OCI-LY7 (cell line): ENCODE measurements at regions not wholly inside any gene's neighbourhood (a gene's known extent, or its start where the extent isn't known, plus 50 kb on each side); places are given as distances from the start of the nearest gene placed in this dataset.

Source experiments
- BruUV-seq: library from RNA; stranded (reverse); fragments of 400-500 nt; replicated peaks from 2 replicates; lab custom pipeline; 2021; lab: Mats Ljungman, UMichigan
- CTCF ChIA-PET: fragments of 300-600 bp; sonication (Branson Sonifier 250); formaldehyde crosslinking; loops from one replicate; lab custom pipeline; 2022; ENCODE audit warnings: antibody characterized with exemption; ENCODE audit not compliant: unreplicated experiment; lab: Charles Lee
- POLR2A ChIA-PET: fragments of 300-600 bp; sonication (Branson Sonifier 250); formaldehyde crosslinking; loops from one replicate; lab custom pipeline; 2022; ENCODE audit warnings: antibody characterized with exemption; lab: Charles Lee
- DNase-seq: peaks from one replicate; pipeline ENCODE4 v3.0.0-alpha.2; 2015; ENCODE audit warnings: low spot score
- H2AFZ ChIP-seq: fragments of 200-600 bp; sonication (generic), shearing (Covaris generic); 2 replicates; pipeline ENCODE4 v1.6.1; 2014; ENCODE audit warnings: mild to moderate bottlenecking, antibody characterized with exemption, low read length, moderate library complexity
- H3K27ac ChIP-seq: fragments of 200-600 bp; sonication (generic); 2 replicates; pipeline ENCODE4 v1.5.1; 2014; ENCODE audit warnings: mixed run types, low read depth, mild to moderate bottlenecking, moderate library complexity, low read length, inconsistent platforms; ENCODE audit not compliant: poor library complexity, severe bottlenecking
- H3K36me3 ChIP-seq: fragments of 200-600 bp; sonication (generic); 2 replicates; pipeline ENCODE4 v1.6.1; 2014; ENCODE audit warnings: mild to moderate bottlenecking, antibody characterized with exemption, low read length, moderate library complexity, mixed read lengths; ENCODE audit not compliant: insufficient read depth
- H3K4me1 ChIP-seq: fragments of 200-600 bp; sonication (generic); 2 replicates; pipeline ENCODE4 v1.5.1; 2014; ENCODE audit warnings: mild to moderate bottlenecking, low read length; ENCODE audit not compliant: insufficient read depth, poor library complexity, severe bottlenecking
- H3K4me2 ChIP-seq: fragments of 200-600 bp; sonication (generic); 2 replicates; pipeline ENCODE4 v1.6.1; 2014; ENCODE audit warnings: mild to moderate bottlenecking, low read length
- H3K4me3 ChIP-seq: fragments of 200-600 bp; sonication (generic); 2 replicates; pipeline ENCODE4 v1.5.1; 2014; ENCODE audit warnings: mild to moderate bottlenecking, low read depth, low read length; ENCODE audit not compliant: poor library complexity, severe bottlenecking
- H3K79me2 ChIP-seq: fragments of 200-600 bp; sonication (generic); 2 replicates; pipeline ENCODE4 v1.6.1; 2016; ENCODE audit warnings: low read depth, mild to moderate bottlenecking, low read length, moderate library complexity, mixed read lengths; ENCODE audit not compliant: insufficient read depth
- H3K9me2 ChIP-seq: fragments of 200-600 bp; sonication (generic); 2 replicates; pipeline ENCODE4 v1.6.1; 2016; ENCODE audit warnings: mild to moderate bottlenecking, low read length, mixed read lengths; ENCODE audit not compliant: insufficient read depth
- H3K9me3 ChIP-seq: fragments of 200-600 bp; sonication (generic); 2 replicates; pipeline ENCODE4 v1.6.1; 2014; ENCODE audit warnings: mild to moderate bottlenecking, mixed run types, low read length, mixed read lengths
- H4K20me1 ChIP-seq: fragments of 200-600 bp; sonication (generic); 2 replicates; pipeline ENCODE4 v1.6.1; 2014; ENCODE audit warnings: mild to moderate bottlenecking, antibody characterized with exemption, low read length, moderate library complexity, mixed read lengths; ENCODE audit not compliant: insufficient read depth
- EZH2phosphoT487 ChIP-seq: fragments of 200-600 bp; sonication (generic); IDR thresholded peaks from 2 replicates; pipeline ENCODE4 v1.6.1; 2018; ENCODE audit warnings: low read depth, borderline replicate concordance, mild to moderate bottlenecking, mixed run types, antibody characterized with exemption, low read length, moderate library complexity, mixed read lengths
- intact Hi-C: fragments of 100-400 bp; cut with micrococcal nuclease; formaldehyde crosslinking; loops from one replicate; pipeline ENCODE4 v1.10.0; 2022; ENCODE audit not compliant: unreplicated experiment
- TF ChIP-seq, protein P1 (sequence below): fragments of 200-600 bp; sonication (generic); conservative IDR thresholded peaks from 2 replicates; pipeline ENCODE4 v1.5.1; 2014; ENCODE audit warnings: mild to moderate bottlenecking, antibody characterized with exemption, low read length, moderate library complexity, mixed read lengths

DNA sequence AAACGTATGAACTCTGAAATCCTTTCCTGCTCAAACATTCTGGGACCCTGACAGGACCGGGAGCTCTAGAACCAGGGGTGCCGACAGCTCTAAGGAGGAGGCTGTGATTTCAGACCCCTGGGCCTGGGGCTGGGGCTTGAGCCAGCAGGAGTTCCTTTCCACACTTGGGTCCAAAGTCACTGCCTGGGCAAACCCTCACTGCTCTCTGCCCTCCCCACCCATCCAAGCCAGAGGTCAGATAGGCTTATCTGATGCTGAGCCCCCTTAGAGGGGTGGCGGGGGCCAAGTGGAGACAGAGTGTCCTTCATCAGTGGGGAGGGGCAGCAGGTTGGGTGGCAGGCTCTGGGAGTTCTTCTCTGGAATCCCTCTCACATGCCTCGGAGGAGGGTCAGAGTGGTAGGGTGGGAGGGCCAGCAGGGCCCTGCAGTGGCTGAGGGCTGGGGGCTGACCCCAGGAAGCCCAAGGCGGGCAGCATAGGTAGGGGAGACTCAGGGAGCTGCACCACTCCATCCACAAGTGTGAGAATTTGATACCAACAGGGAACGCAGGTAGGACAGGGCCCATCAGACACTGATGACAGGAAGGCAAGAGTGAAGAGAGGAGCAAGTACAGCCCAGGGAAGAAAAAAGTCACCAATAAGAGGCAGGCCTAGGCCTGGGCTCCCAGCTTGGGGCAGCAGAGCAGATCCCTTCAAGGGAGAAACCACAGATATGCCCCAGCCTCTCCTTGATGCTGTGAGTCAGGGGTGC, 121.0 kb downstream of the MRPL14 start:
- TF ChIP-seq, protein P1, sequence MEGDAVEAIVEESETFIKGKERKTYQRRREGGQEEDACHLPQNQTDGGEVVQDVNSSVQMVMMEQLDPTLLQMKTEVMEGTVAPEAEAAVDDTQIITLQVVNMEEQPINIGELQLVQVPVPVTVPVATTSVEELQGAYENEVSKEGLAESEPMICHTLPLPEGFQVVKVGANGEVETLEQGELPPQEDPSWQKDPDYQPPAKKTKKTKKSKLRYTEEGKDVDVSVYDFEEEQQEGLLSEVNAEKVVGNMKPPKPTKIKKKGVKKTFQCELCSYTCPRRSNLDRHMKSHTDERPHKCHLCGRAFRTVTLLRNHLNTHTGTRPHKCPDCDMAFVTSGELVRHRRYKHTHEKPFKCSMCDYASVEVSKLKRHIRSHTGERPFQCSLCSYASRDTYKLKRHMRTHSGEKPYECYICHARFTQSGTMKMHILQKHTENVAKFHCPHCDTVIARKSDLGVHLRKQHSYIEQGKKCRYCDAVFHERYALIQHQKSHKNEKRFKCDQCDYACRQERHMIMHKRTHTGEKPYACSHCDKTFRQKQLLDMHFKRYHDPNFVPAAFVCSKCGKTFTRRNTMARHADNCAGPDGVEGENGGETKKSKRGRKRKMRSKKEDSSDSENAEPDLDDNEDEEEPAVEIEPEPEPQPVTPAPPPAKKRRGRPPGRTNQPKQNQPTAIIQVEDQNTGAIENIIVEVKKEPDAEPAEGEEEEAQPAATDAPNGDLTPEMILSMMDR, result no peak
- TF ChIP-seq EZH2phosphoT487, result no peak
- Histone ChIP-seq H3K27ac (no peak overlapping the region), H2AFZ (no peak overlapping the region), H4K20me1 (no peaks in the 10 kb centered on the region), H3K4me2 (no peak overlapping the region), H3K36me3 (no peaks in the 10 kb centered on the region), H3K4me1 (peaks cover under 1% of the 10 kb centered on the region), H3K79me2 (no peaks in the 10 kb centered on the region), H3K9me2 (no peaks in the 10 kb centered on the region), H3K9me3 (no peaks in the 10 kb centered on the region), H3K4me3 (no peak overlapping the region)
- intact Hi-C loops, result no loop called here
- no TSS peak for BruUV-seq
- no peak for DNase-seq
- ChIA-PET POLR2A (interaction anchor here (1.1 kb wide), 1 partner anchor 8 kb away, joined by 3 read pairs; no protein-coding TSS in a partner anchor), CTCF (no interaction called here)

DNA sequence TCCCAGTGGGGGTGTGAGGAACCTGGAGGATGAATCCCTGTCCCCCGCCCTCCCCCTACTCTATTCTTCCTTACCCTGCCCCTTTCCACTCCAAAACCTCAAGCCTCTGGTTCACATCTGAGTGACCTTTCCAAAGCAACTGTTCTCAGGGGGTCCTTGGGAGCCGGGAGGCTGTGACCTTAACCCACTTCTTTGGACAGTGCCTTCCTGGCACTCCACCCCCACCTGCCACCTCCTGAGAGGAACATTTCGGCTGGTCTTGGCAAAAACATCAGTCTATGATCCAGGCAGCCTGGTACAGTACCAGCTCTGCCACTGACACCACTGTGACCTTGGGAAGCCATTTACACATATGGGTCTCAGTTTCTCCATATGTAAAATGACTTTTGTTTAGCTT, 121.7 kb downstream of the MRPL14 start:
- no peaks in the 10 kb centered on the region for H3K9me3 ChIP-seq
- no TSS peak for BruUV-seq
- H3K4me3 ChIP-seq, result no peak overlapping the region
- TF ChIP-seq, protein P1, result no peak
- TF ChIP-seq EZH2phosphoT487, result no peak
- no peak overlapping the region for H3K27ac ChIP-seq
- DNase-seq, result no peak
- H3K36me3 ChIP-seq, result no peaks in the 10 kb centered on the region
- intact Hi-C loops, result no loop called here
- no peak overlapping the region for H3K4me2 ChIP-seq
- H4K20me1 ChIP-seq, result no peaks in the 10 kb centered on the region
- no peak overlapping the region for H2AFZ ChIP-seq
- no peaks in the 10 kb centered on the region for H3K9me2 ChIP-seq
- H3K79me2 ChIP-seq, result no peaks in the 10 kb centered on the region
- H3K4me1 ChIP-seq, result peaks cover 8% of the 10 kb centered on the region
- ChIA-PET CTCF (no interaction called here), POLR2A (no interaction called here)
